ENCODE measurements at regions not wholly inside any gene's neighbourhood (a gene's known extent, or its start where the extent isn't known, plus 50 kb on each side); places are given as distances from the start of the nearest gene placed in this dataset.
A peak's percentile ranks its signal among the peaks of the same experiment; 100 is the strongest.

GRCh38 chr14:33871394-33871793, 79.5 kb downstream of the EGLN3 start:
- no peak for DNase-seq (ENCODE audit: low read depth)
- TF ChIP-seq CTCF (IDR thresholded peaks at IDR 0.05; ENCODE audit: insufficient read depth, low read depth, low read length), result no peak
- H3K4me3 ChIP-seq (ENCODE audit: low read depth, low read length), result no peak overlapping the region

GRCh38 chr14:33866425-33867088, 84.3 kb downstream of the EGLN3 start:
- no peak for DNase-seq (ENCODE audit: low read depth)
- TF ChIP-seq CTCF (IDR thresholded peaks at IDR 0.05; ENCODE audit: insufficient read depth, low read depth, low read length), result no peak
- H3K4me3 ChIP-seq (ENCODE audit: low read depth, low read length), result no peak overlapping the region

- H3K4me3 ChIP-seq (ENCODE audit: low read depth, low read length), result no peak overlapping the region
- TF ChIP-seq CTCF (IDR thresholded peaks at IDR 0.05; ENCODE audit: insufficient read depth, low read depth, low read length), result no peak
- no peak for DNase-seq (ENCODE audit: low read depth)
Measured at GRCh38 chr14:33862261-33862802, 88.5 kb downstream of the EGLN3 start.

GRCh38 chr14:33859306-33859705, 91.6 kb downstream of the EGLN3 start:
- TF ChIP-seq CTCF (IDR thresholded peaks at IDR 0.05; ENCODE audit: insufficient read depth, low read depth, low read length), result no peak
- H3K4me3 ChIP-seq (ENCODE audit: low read depth, low read length), result no peak overlapping the region
- peak; percentile 77 for DNase-seq (ENCODE audit: low read depth)

- no peak for DNase-seq (ENCODE audit: low read depth)
- TF ChIP-seq CTCF (IDR thresholded peaks at IDR 0.05; ENCODE audit: insufficient read depth, low read depth, low read length), result no peak
- H3K4me3 ChIP-seq (ENCODE audit: low read depth, low read length), result no peak overlapping the region
Measured at GRCh38 chr14:33857650-33858049, 93.2 kb downstream of the EGLN3 start.

GRCh38 chr14:33855672-33856071, 95.2 kb downstream of the EGLN3 start:
- no peak overlapping the region for H3K4me3 ChIP-seq (ENCODE audit: low read depth, low read length)
- no peak for DNase-seq (ENCODE audit: low read depth)
- TF ChIP-seq CTCF (IDR thresholded peaks at IDR 0.05; ENCODE audit: insufficient read depth, low read depth, low read length), result no peak
